CD4-positive, alpha-beta T cell treated with Interferon alpha-2 for 1 hour (primary cell): ENCODE measurements at regions not wholly inside any gene's neighbourhood (a gene's known extent, or its start where the extent isn't known, plus 50 kb on each side); places are given as distances from the start of the nearest gene placed in this dataset.
"Not testable (repeated sequence)": the region's sequence is repeated elsewhere in the genome, so short reads cannot be mapped to it uniquely, and the experiment has no call there.

ENCODE experiments used
- DNase-seq, 2 donors: peaks; one replicate each; pipeline ENCODE4 v3.0.0-alpha.2; 2020 to 2022

DNA sequence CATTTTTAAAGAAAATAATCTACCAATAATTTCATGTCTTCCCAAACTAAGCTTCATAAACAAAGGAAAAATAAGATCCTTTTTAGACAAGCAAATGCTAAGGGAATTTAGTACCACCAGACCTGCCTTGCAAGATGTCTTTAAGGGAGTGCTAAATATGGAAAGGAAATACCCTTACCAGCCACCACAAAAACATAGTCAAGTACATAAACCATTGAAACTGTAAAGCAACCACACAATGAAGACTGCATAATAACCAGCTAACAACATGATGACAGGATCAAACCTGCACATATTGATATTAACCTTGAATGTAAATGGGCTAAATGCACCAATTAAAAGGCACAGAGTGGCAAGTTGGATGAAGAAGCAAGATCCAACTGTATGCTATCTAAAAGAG is 586.5 kb upstream of the NRG3 start:
- DNase-seq: no peak

DNA sequence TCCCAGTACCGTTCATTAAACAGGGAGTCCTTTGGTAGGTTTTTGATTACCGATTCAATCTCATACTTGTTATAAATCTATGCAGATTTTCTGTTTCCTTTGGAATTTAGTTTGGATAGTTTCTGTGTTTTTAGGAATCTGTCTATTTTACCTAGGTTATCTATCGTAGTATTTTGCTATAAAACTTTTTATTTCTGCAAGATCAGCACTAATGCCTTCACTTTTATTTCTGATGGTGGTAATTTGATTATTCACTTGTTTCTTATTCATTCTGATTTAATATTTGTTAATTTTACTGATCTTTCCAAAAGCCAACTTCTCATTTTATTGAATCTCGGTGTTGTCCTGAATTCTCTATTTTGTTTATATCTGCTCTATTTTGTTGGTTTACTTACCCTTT is 577.7 kb upstream of the NRG3 start:
- no peak for DNase-seq

DNA sequence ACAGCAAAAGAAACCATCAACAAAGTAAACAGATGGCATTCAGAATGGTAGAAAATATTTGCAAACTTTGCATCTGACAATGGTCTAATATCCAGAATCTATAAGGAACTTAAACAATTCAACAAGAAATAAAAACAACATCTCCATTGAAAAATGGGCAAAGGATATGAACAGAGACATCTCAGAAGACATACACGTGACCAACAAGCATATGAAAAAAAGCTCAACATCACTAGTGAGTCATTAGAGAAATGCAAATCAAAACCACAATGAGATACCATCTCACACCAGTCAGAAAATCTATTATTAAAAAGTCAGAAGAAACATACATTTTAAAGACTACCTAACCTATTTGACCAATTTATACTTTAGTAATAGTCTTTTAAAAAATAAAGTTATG is 571.3 kb upstream of the NRG3 start:
- no peak for DNase-seq

DNA sequence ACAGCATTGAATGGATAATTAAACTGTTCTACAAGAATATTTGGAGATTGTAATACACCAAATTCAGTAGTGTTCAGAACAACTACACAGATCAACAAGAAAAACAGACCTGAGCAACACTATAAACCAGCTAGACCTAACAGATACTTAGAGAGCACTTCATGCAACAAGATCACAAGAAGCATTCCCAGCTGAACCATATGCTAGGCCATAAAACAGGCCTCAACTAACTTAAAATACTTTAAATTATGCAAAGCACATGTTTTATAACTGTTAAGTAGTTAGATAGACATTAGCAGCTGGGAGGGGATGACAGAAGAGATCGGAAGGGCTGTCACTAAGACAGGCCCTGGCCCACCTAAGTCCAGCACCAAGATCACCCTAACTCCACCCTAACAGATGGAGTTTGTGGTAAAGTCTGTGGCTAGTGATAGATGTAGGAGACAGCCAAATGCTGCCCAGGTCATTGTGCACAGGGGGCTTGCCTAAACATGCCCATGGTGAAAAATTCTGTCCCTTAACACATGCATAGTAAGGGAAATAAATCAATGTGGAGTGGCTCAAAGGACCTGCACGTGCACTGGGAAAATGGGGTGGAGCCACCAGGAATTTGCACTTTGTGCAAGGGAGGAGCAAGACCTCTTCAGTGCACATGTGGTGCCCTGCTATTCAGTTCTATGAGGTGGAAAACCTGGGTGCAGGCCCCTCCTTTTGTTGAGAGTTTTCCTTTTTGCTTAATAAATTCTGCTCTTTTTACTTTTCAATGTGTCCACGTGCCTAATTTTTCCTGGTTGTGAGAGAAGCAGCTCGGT is 567.8 kb upstream of the NRG3 start:
- no peak for DNase-seq

- DNase-seq: no peak
Observed at GRCh38 chr10:81309041-81309552, 565.9 kb upstream of the NRG3 start.

- no peak for DNase-seq
Observed at GRCh38 chr10:81314471-81314870, 560.5 kb upstream of the NRG3 start.

GRCh38 chr10:81315026-81315425 is 560.0 kb upstream of the NRG3 start:
- no peak for DNase-seq

- no peak for DNase-seq
Observed at GRCh38 chr10:81348003-81348402, 527.0 kb upstream of the NRG3 start.

GRCh38 chr10:81367132-81367531 is 507.9 kb upstream of the NRG3 start:
- no peak for DNase-seq

DNA sequence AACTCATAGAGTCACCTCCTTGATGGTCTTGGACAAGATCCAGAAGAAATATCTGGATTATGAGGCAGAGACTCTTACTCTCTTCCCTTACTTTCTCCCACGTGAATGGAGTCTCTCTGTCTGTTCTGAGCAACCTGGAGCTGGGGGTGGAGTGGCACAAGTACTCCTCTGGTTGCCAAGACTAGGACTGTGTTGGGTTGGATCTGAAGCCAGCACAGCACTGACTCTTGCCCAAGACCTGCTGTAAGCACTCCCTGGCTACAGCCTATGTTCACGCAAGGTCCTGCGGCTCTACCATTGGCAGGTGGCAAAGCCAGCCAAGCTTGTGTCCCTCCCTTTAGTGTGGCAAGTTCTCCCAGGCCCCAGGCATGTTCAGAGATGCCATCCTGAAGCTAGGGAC is 488.2 kb upstream of the NRG3 start:
- DNase-seq: no peak

DNA sequence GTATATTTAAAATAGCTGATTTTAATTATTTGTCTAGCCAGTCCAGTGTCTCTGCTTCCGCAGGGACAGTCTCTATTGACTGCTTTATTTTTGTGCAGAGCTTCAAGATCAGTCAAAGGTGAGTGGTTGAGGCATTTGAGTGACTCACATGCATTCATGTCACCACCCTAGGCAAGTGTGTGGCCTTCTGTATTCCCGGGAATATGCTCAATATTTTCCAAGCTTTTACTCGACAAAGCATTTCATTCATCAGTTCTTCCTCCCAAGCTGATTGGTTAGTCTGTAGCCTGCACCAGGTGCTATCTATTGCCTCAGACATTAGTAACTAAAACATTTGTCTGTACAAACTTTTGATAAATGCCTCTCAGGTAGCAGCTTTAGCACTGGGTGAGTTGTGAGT is 471.5 kb upstream of the NRG3 start:
- DNase-seq: no peak

GRCh38 chr10:81405399-81405798 is 469.6 kb upstream of the NRG3 start:
- no peak for DNase-seq

- DNase-seq: no peak
Observed at GRCh38 chr10:81414038-81414437, 461.0 kb upstream of the NRG3 start.

GRCh38 chr10:81426722-81427121 is 448.3 kb upstream of the NRG3 start:
- DNase-seq: no peak

DNA sequence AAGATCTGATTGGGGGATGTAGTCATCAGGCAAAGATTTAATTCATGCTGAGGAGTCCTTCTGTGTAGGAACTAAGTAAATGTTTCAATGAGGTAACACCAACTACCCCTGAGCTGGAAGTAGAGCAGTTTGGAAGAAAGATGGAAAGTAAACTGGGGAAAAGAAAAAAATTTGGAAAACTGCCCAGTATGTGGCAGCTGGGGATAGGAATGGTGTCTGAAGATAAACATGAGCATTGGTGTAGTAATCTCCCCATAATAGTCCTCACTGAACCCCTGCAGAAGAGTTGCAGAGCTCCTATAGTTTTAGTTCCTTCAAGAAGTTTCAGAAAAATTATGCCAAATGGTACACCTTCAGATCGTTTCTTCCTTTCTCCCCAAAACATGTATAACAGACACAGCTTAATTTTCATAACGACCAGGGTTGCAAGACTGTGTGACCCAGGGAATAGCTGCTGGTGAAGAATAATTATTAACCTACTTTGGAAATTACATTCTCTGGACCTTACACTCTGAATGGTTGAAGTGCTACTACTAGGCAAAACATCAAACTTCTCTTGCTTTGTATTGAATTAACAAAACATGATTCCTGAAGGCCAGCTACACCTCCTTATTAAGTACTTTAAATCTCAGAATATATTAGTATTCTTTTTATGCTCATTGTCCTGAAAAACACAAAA is 446.4 kb upstream of the NRG3 start:
- DNase-seq: no peak

DNA sequence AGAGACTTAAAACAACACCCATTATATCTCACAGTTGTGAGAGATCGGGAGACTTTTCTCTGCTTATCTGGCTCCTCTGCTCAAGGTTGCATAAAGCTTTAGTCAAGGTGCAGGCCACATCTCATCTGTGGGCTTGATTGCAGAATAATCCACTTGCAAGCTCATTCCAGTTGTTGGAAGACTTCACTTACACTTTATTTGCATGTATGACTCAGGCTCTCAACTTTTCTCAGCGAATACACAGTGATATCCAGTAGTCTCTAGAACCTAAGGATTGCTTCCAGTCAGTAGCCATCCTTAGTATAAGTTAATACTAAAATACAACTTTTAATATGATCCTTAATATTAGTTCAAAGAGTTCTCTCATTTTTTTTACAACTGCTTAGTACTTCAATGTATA is 435.5 kb upstream of the NRG3 start:
- DNase-seq: no peak

DNA sequence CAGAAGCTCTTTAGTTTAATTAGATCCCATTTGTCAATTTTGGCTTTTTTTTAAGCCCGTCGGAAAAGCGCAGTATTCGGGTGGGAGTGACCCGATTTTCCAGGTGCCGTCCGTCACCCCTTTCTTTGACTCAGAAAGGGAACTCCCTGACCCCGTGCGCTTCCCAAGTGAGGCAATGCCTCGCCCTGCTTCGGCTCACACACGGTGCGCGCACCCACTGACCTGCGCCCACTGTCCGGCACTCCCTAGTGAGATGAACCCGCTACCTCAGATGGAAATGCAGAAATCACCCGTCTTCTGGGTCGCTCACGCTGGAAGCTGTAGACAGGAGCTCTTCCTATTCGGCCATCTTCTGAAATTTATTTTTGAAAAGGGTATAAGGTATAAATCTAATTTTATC is 433.4 kb upstream of the NRG3 start:
- not testable (repeated sequence) for DNase-seq

GRCh38 chr10:81444242-81444929 is 430.6 kb upstream of the NRG3 start:
- DNase-seq: no peak

DNA sequence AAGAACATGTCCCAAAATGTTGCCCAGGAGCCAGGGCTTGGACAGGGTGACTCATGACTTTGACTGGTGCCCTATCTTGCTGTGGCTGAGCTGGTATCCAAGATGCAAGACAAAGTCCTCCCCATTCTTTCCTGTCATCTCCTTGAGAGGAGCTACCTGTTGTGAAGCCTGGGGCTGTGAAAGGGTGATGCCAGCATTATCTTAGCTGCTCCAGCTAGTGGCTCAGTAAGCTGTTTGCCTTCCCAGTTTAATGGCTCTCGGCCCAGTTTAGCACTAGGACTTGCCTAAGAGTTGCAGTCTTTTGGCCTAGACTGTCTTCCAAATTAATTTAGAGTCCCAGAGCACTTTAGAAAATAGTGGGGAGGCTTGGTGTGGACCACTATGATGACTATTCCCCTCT is 424.3 kb upstream of the NRG3 start:
- DNase-seq: no peak

- DNase-seq: no peak
Observed at GRCh38 chr10:81472927-81473470, 402.0 kb upstream of the NRG3 start.

DNA sequence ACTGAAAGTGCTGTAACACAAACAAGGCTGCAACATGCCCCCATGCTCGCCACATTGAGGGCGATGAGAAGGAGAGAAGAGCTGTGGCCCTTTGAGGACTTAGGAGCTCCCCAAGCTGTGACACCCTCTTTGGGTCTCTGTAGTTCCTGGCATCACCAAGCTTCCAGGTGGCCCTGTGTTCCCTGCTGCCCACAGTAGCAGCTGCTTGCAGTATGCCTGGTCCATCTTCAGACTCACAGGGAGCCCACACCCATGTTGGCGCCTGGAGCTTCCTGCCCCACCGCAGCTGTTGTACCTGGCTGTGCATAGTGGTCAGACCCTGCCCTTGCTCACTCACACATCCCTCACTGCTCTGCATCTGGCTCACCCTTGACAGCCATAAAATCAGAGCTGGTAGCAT is 401.2 kb upstream of the NRG3 start:
- no peak for DNase-seq

- no peak for DNase-seq
Observed at GRCh38 chr10:81479316-81479715, 395.7 kb upstream of the NRG3 start.

GRCh38 chr10:81496626-81497025 is 378.4 kb upstream of the NRG3 start:
- DNase-seq: no peak
